Omental fat pad (tissue), 3 donors: ENCODE measurements at regions not wholly inside any gene's neighbourhood (a gene's known extent, or its start where the extent isn't known, plus 50 kb on each side); places are given as distances from the start of the nearest gene placed in this dataset. TPM values are rescaled to one million over a fixed set of nuclear protein-coding genes. Genes with fewer than 3 reads are reported as not detected.

Source experiments
- ATAC-seq: fragments of 150-250 bp; one replicate; pipeline ENCODE4 v1.9.1; 2016; ENCODE audit warnings: mild to moderate bottlenecking, moderate library complexity; ENCODE audit not compliant: low FRiP score
- DNase-seq: peaks from one replicate; pipeline ENCODE4 v3.0.0-alpha.2; 2019; ENCODE audit warnings: low spot score
- CTCF ChIP-seq, 3 donors: fragments of 450-650 bp; IDR thresholded peaks; one replicate each; pipeline ENCODE4 v1.5.1; 2016 to 2017; ENCODE audit warnings: antibody characterized with exemption in 3 of 3, mild to moderate bottlenecking in 3 of 3, moderate library complexity in 2 of 3
- small RNA-seq: library from RNA; depleted of rRNA; stranded (forward); fragments of <200 nt; gene quantifications from one replicate; pipeline ENCODE3, GENCODE V24; 2016

GRCh38 chr10:3838460-3839437, 53.7 kb upstream of the KLF6 start:
- TF ChIP-seq CTCF (IDR thresholded peaks at IDR 0.05): no peak
- no peak for ATAC-seq

GRCh38 chr10:3837647-3838459, 52.8 kb upstream of the KLF6 start:
- ATAC-seq: no peak
- no peak for DNase-seq
- TF ChIP-seq CTCF (IDR thresholded peaks at IDR 0.05): no peak

More at GRCh38 chr10:3838460-3839437, 53.7 kb upstream of the KLF6 start:
- DNase-seq: no peak

- no peak for TF ChIP-seq CTCF (IDR thresholded peaks at IDR 0.05)
- no peak for ATAC-seq
- DNase-seq: no peak
Observed at GRCh38 chr10:3836222-3836820, 51.3 kb upstream of the KLF6 start.

- TF ChIP-seq CTCF (IDR thresholded peaks at IDR 0.05): no peak
- ATAC-seq: no peak
- DNase-seq: no peak
Observed at GRCh38 chr10:3835770-3836169, 50.8 kb upstream of the KLF6 start.

GRCh38 chr10:3834947-3835346, 49.9 kb upstream of the KLF6 start:
- TF ChIP-seq CTCF (IDR thresholded peaks at IDR 0.05): no peak
- no peak for DNase-seq
- ATAC-seq: no peak

Small RNA genes in the stretch of these regions (small RNA-seq; reads per million reads assigned to genes)
- gene MIR6078 (not detected), gene RNU6-163P (not detected)
